Hematopoietic multipotent progenitor cell treated with erythropoietin and hydrocortisone succinate and interleukin-3 and kit ligand, for 4 days (in vitro differentiated cells): ENCODE measurements at regions not wholly inside any gene's neighbourhood (a gene's known extent, or its start where the extent isn't known, plus 50 kb on each side); places are given as distances from the start of the nearest gene placed in this dataset.

Source experiments
- DNase-seq: peaks from one replicate; pipeline ENCODE4 v3.0.0-alpha.2; 2015

DNA sequence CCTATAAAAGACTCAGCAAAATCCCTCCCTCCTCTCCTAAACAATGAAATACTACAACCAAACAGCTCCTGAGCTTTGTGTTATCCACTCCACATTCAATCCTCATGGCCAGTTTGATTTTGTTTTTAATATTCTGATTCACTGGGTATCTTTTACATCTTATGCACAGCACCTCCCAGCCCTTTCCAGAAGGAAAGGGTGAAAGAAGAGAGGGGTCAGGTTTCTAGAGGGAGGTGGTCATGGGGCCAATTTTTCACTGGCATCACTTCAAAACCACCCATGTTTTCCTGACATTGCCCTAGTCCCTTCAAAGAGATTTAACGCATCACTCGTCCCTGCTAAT, 315.6 kb downstream of the LPIN1 start:
- DNase-seq: no peak

DNA sequence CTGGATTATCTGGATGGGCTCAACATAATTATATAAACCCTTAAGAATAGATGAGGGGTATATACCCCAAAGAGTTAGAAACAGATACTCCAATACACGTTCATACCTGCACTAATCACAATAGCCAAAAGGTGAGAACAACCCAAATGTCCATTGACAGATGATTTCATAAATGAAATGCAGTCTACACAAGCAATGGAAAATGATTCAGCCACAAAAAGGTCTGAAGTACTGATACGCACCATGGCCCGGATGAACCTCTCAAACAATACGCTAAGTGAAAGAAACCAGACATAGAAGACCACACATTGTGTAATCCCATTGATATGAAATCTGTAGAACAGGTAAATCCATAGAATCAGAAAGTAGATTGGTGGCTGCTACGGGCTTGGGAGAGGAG, 316.8 kb downstream of the LPIN1 start:
- no peak for DNase-seq

DNA sequence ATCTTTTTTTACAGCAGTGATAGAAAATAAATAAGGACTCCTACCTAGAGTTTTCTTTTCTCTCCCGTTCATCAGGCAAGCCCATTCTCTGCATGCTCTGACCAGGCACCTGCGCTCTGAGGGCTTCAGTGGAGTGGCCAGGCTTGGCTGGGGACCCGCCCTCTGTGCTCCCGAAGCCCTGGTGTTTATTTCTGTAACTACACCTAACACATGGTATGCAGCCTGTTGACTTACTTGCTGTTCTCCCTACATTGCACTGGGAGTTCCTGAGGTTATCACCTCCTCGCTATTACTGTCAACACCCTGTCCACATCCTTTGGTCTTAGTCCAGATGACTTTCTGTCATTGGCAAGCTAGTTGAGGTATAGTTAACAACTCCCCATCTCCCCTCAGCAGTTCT, 317.7 kb downstream of the LPIN1 start:
- no peak for DNase-seq

DNA sequence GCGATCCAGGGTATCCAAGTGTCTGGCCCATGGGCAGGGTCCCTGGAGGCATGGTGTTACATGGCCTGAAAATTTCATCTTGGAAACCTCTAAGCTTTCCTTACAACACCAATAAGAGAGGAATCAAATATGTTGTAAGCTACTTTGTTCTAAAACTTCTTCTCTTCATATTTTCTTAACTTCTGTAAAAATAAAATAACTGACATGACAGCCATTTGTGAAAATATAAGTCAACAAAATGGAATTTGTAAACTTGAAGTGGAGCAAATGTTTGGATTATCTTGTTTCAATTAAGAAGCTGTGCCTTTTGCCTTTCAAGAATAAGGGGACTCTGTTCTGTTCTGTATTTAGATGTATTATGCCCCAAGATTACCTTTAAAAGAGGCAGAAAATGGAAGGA, 319.7 kb downstream of the LPIN1 start:
- no peak for DNase-seq

DNA sequence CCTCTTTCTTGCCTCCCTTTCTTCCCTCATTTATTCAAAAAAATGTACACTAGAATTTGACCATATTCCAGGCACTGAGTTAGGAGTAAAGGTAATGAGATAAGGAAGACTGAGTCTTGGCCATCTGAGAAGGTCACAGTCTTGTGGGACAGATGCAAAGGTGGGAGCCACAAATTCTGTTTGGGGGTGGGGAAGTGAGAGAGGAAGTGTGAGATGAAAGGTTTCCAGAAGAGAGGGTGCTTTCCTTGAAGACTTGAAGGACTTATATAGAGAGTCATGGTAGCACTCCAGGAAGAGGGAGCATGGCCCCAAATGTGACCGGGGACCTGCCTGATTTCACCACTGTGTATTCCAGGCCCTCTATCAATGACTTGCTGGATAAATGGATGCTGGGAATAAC, 320.6 kb downstream of the LPIN1 start:
- DNase-seq: no peak

DNA sequence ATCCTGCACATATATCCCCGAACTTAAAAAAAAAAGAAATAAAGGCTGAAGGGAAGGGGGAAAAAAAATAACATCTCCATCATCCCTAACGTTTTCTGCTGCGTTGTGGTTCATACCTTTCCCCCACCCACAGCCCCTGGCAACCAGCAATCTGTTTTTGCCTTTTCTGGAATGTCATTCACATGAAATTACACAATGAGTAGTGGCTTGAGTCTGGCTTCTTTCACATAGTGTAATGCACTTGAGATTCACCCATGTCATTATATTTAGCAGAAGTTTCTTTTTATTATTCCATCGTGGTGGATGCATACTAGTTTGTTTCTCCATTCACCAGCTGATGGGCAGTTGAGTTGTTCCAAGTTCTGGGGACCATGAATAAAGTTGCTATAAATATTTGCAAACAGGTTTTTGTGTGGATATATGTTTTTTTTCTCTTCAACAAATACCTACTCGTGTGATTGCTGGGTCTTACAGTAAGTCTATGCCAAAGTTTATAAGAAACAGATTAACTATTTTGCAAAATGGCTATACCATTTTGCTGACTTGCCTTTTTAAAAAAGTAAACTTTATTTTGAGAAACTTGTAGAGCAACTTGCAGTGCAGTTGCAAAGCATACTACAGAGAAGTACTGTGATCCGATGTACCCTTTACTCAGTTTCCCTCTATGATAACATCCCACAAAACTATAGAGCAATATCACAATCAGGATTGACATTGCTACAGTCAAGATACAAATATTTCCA, 322.5 kb downstream of the LPIN1 start:
- DNase-seq: no peak

DNA sequence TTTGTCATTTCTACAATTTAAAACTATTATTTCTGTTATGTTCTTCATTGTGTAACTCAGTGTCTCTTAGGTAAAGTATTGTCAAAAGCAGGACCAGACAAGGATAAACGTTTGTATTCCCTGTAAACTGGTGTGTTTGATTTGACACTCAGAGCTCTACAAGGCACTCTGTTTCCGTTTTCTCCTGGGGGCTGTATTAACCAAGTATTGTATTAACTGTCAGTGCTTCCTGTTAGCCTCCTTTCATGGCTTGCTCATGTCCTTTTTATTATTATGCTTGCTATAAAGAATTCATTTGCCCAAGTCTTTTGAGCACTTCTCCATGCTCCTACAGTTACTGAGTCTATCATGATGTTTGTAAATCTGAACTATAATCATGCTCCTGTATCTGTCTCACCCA, 323.7 kb downstream of the LPIN1 start:
- no peak for DNase-seq

DNA sequence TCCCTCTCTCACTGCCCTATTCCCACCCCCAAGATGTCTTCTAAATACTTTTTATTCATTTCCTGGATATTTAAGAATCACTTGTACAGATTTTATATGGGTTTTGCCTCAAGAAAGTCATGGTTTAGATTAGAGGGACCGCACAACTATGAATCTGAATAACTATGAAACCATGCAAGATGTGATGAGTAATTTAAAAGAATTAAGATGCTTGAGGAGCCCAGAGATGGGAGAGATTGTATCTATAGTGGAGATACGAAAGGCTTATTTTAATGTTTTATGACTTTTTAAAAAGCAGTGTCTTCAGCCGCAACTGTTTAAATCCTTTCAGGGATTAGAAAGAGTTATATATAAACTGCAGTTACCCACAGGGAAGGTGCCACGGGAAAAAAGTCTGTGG, 324.1 kb downstream of the LPIN1 start:
- DNase-seq: no peak

DNA sequence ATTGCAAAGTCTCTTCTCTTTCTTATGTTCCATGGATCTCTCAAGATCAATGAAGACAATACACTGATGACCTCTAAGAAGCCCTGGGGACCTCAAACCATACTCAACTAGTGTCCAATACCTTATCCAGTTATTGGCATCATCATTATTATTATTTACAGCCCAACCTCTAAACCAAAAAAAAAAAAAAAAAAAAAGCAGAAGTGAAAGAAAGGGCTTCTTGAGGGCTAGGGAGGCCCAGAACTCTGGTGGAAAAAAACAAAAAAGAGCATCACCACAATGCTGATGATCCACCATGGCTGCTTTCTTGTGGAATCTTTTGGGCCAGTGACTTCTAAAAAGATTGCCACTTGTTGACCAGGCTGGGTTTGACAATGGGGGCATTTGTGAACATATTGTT, 324.9 kb downstream of the LPIN1 start:
- peak; percentile 60 for DNase-seq

DNA sequence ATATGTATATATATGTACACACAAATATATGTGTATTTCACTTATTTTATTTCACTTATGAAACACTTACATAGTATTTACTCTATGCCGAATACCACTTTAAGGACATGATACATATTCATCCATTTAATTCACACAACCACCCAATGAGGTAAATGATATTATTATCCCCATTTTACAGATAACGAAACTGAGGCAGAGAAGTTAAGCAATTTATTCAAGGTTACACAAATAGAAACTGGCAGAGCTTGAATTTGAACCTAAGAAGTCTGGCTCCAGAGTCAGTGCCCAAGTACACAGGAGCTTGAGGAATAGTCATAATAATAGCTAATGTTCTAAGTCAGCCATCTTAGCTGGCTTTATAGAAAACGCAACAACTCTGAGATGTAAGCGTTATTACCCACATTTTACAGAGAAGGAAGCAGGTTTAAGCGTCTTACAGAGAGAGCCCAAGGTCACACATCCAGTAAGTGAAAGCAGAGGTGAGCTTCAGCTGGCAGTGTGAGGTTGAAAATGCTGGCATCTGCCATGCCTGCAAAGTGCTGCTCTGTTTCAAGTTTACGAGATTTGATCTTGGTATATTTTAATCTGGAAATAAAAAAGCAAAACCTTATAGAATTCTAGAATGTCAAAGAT, 326.9 kb downstream of the LPIN1 start:
- DNase-seq: no peak

DNA sequence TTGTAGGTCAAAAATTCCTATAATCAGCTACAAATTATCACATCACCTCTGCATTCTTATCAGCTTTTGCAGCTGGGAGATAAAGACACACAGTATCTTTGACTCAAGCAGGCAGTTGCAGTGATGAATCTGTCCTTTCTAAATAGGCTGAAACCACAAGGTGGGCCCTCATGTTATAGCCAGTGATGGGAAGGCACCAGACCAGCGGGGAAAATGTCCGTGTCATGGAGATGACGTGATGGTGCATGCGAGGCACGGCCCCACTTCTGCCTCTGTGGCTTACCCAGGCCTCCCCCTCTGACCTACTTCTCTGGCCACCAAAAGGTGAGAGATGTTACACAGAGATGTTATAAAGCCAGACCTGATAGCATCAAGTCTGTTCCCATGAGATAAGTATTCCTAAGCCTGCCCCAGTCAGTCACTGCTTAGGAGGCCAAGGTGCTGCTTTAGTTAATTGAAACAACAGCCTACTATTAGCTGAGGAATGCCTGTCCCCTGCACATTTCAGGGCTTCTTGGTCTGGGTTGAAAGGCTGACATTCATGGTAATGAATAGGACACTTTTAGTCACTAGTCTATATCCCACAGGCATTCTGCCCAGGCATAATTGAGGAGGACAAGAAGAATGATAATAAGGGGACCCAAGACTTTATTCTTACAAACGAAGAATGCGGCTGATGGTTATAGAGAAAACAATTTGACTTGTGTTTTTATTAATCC, 327.9 kb downstream of the LPIN1 start:
- peak; percentile 82 for DNase-seq

DNA sequence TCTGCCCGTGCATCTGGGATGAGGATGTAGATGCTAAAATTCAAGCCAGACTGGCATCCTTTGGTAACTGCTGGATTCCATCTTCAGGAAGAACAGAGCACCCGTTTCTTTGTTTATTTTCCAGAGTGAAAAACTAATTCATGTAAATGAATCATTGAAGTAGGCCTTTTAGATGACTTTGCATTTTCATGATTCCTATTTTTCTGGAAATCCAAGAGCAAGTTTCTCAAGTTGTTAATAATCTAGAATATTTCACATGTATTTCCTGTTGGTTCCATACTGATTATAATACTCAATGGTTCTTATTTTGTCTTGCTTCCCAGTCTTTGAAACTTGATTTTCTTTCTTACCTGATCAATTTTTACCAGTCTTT, 328.4 kb downstream of the LPIN1 start:
- DNase-seq: no peak

DNA sequence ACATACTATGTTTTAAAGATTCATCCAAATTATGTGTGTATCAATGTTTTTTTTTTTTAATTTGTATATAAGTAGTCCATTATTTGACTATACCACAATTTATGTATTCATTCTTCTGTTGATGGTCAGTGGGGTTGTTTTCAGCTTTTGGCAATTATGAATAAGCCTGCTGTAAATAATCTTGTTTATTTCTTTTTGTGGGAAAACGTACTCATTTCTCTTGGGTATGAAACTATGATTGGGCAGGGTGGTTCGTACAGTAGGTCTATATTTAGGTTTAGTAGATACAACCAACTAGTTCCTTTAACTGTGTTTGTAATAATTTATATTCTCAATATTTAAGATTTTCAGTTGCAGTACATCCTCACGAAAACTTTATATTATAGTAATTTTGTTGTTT, 329.2 kb downstream of the LPIN1 start:
- DNase-seq: no peak

DNA sequence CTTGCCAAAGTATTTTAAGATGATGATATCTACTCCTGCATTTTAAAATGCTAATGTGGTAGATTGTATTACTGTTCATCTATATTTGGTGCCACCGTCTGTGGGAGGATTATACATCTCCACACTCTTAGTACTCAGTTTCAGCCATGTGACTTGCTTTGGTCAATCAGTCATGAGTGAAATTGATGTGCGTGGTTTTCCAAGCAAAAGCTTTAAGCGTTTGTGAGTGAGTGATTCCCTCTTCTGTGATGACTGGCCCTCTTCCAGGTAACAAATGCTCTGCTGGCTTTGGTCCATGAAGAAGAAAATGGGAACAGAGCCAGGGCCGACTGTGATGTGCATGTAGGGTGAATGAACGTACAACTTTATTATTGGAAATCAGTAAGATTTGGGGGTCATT, 330.4 kb downstream of the LPIN1 start:
- DNase-seq: no peak

DNA sequence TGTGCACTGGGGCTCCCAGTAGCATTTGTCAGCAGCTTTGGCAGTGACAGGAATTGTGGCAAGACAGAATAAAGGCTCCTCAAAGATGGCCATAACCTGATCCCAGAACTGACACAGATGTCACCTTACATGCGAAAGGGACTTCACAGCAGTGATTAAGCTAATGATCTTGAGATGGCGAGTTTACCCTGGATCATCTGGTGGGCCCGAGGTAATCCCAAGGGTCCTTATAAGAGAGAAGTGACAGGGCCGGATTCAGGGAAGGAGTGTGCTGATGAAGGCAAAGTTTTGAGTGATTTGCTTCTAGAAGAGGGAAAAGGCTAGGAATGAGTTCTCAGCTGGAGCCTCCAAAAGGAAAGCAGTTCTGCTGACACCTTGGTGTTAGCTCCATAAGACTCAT, 333.9 kb downstream of the LPIN1 start:
- no peak for DNase-seq

DNA sequence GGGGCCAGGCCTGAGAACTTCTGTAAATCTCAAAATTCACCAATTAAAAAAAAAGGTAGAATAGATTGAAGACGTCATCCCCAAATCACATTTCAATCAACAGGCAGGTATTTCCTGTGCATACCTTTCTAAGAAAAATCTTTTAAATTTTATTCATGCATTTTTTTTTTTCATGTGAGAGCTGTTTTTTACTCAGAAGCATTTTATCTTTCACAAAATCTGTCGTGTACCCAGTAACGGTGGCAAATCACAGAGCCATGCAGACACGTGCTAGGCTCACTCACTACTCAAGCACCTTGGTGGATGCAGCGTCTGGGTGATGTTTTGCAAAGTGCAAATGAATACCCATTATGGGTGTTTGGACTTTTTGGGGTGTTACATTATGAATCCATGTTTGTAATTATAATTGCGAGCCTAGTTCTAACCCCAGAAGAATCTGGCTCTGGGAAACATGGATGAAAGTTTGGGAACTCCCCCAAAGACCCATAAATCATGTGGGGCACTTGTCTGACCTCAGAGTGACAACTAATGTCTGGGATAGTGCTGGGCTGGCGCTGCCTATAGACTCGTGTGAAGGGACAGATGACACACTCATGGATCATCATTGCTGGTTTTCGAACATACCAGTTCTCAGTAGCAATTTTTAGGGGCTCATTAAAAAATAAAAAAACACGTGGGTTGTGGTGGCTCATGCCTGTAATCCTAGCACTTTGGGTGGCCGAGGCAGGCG, 335.2 kb downstream of the LPIN1 start:
- DNase-seq: no peak

DNA sequence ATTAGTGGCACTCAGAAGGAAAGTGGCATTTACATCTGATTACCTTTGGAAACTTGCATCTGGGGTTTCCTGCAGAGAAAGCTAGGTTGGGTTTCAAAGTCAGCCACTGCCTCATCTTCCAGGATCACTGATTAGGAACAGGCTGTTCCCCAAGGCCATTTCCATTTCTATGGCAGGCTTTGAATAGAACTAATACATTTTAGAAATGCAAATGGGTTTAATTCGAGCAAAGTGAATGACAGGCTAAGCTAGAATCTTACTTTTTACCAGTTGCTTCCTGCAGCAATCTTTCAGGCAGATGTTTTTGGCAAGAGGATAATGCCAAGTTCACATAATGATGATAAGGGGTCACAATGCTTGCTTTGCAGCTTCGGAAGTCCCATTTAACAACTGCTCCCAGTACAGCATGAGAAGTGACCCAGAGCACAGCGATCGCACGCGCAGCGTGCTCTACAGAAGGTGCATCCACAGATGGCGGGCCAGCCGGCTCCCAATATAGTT, 336.7 kb downstream of the LPIN1 start:
- DNase-seq: no peak

DNA sequence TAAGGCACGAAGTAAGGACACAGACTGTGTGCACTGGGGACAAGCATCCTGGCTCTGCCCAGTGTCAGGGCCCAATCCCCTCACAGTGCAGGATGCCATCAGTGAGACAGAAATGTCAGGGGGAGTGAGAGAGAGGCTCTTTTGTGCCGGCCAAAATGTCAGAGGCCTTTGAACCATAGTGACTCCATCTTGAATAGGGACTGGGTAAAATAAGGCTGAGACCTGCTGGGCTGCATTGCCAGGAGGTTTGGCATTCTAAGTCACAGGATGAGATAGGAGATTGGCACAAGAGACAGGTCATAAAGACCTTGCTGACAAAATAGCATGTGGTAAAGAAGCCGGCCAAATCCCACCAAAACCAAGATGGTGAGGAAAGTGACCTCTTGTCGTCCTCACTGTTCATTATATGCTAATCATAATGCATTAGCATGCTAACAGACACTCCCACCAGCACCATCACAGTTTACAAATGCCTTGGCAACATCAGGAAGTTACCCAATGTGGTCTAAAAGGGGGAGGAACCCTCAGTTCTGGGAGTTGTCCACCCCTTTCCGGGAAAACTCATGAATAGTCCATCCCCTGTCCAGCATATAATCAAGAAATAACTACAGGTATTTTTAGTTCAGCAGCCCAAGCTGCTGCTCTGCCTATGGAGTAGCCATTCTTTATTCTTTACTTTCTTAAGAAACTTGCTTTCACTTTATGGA, 337.4 kb downstream of the LPIN1 start:
- DNase-seq: peak; percentile 15

DNA sequence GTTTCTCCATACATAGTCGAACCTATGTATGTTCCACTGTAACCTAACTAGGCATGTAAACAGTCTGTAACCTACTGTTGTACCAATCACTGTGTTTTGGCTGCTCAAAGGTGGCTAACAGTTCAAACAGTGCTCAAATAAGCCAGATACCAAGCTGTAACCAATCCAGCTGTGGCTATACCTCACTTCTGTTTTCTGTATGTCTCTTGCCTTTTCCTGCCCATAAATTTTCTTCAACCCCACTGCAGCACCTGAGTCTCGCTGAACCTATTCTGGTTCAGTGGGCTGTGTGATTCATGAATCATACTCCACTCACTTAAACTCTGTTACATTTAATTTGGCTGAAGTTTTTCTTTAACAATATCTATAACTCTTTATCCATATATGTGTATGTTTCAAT, 340.7 kb downstream of the LPIN1 start:
- DNase-seq: no peak

DNA sequence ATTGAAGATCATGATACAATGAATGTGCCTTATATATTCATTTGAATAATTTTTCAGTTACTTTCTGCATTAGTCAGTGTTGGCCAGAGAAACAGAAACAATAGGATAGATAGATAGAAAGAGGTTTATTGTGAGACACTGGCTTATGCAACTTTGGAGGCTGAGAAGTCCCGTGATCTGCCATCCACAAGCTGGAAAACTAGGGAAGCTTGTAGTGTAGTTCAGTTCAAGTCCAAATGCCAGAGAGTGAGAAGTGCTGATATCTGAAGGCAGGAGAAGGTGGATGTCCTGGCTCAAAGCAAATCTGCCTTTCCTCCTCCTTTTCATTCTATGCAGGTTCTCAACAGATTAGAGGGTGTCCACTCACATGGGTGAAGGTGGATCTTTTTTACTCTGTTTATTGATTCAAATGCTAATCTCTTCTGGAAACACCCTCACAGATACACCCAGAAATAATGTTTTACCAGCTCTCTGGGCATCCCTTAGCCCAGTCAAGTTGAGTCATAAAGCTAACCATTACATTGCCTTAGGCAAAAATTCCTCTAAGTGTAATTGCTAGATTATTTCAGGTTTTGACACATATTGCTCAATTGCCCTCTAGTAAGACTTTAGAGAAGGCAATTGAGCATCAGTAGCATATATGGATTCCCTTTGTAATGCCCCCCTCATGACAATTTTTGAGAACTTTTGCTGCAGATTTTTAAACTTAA, 341.4 kb downstream of the LPIN1 start:
- no peak for DNase-seq

DNA sequence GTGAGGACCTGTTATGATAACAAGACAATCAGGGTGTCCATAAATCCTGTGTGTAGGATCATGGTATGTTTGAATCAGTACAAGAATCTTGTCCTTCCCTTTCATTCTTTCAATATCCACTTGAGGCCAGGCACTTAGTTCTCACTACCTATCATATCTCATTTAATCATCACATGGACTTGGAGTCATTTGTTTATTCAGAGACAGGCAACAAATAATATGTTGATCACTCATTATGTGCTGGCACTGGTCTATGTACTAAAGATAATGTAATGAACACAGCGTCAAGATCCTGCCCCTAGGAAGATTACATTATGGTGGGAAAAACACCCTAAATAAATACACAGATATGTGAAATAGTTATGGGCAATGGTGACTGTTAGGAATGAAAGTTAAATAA, 342.6 kb downstream of the LPIN1 start:
- DNase-seq: no peak

DNA sequence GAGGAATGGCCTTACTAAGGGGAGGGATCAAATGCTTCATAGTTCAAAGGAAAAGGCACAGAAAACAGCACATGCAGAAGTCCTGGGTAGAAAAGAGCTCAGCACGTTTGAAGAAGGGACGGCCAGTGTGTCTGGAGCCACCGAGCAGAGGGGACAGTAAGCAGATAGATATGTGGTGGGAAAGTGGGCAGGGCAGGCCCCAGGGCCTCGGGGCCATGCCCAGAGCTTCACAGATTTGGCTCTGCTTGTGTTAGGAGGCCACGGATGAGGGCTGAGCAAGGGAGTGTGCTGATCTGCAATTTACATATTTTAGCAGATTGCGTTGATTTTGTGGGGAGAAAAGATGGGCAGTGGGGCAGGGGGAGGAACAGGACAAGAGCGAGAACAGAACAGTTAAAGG, 343.1 kb downstream of the LPIN1 start:
- no peak for DNase-seq
